SU-DHL-6 (cell line): ENCODE measurements at regions not wholly inside any gene's neighbourhood (a gene's known extent, or its start where the extent isn't known, plus 50 kb on each side); places are given as distances from the start of the nearest gene placed in this dataset.

Source experiments
- EZH2phosphoT487 ChIP-seq: fragments of 200-600 bp; sonication (generic), shearing (Covaris generic); conservative IDR thresholded peaks from 2 replicates; pipeline ENCODE4 v1.6.1; 2018; ENCODE audit warnings: mild to moderate bottlenecking, antibody characterized with exemption, low read length, moderate library complexity, mixed read lengths
- TF ChIP-seq, protein P1 (sequence below): fragments of 200-600 bp; sonication (generic); IDR thresholded peaks from one replicate; pipeline ENCODE4 v1.5.1; 2017; ENCODE audit warnings: antibody characterized with exemption, mild to moderate bottlenecking, low read length, moderate library complexity; ENCODE audit not compliant: insufficient read depth, poor library complexity, severe bottlenecking

- TF ChIP-seq, protein P1, sequence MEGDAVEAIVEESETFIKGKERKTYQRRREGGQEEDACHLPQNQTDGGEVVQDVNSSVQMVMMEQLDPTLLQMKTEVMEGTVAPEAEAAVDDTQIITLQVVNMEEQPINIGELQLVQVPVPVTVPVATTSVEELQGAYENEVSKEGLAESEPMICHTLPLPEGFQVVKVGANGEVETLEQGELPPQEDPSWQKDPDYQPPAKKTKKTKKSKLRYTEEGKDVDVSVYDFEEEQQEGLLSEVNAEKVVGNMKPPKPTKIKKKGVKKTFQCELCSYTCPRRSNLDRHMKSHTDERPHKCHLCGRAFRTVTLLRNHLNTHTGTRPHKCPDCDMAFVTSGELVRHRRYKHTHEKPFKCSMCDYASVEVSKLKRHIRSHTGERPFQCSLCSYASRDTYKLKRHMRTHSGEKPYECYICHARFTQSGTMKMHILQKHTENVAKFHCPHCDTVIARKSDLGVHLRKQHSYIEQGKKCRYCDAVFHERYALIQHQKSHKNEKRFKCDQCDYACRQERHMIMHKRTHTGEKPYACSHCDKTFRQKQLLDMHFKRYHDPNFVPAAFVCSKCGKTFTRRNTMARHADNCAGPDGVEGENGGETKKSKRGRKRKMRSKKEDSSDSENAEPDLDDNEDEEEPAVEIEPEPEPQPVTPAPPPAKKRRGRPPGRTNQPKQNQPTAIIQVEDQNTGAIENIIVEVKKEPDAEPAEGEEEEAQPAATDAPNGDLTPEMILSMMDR, result no peak
- no peak for TF ChIP-seq EZH2phosphoT487
Measured at GRCh38 chr20:20814685-20815084, 102.2 kb upstream of the RALGAPA2 start.
